Vagina (tissue), 2 donors: ENCODE measurements at regions not wholly inside any gene's neighbourhood (a gene's known extent, or its start where the extent isn't known, plus 50 kb on each side); places are given as distances from the start of the nearest gene placed in this dataset. TPM values are rescaled to one million over a fixed set of nuclear protein-coding genes. Genes with fewer than 3 reads are reported as not detected.

Source experiments
- microRNA counts, 2 donors: library from miRNA; unstranded; fragments of <30 nt; microRNA quantifications; one replicate each; lab custom pipeline; 2016 to 2017
- microRNA-seq: library from miRNA; unstranded; fragments of <30 nt; microRNA quantifications from one replicate; pipeline ENCODE4, GENCODE V29; 2017; ENCODE audit warnings: borderline number of aligned reads, borderline replicate concordance
- small RNA-seq: library from RNA; depleted of rRNA; stranded (forward); fragments of <200 nt; gene quantifications from one replicate; pipeline ENCODE3, GENCODE V24; 2016

MicroRNAs in the stretch of these regions (microRNA counts, 767-probe panel; counts per million panel counts)
- microRNA hsa-miR-1267 (lab: Ali Mortazavi, UCI) = 238 to 261 counts per million in 2 donors

Small RNA genes in the stretch of these regions (microRNA-seq; reads per million reads assigned to microRNA genes)
- gene MIR1267 = not detected

Small RNA genes in the stretch of these regions (small RNA-seq; reads per million reads assigned to genes)
- gene MIR1267 = not detected
- gene SNORD31B = 0.26 reads per million
